Duodenal mucosa (tissue), 2 donors: ENCODE measurements at regions not wholly inside any gene's neighbourhood (a gene's known extent, or its start where the extent isn't known, plus 50 kb on each side); places are given as distances from the start of the nearest gene placed in this dataset.

Experiments used
- H3K27ac ChIP-seq: one replicate; pipeline ENCODE4 v1.7.0; 2013; ENCODE audit warnings: low read depth, low read length
- H3K27me3 ChIP-seq, 2 donors: one replicate each; pipeline ENCODE4 v1.7.0; 2013; ENCODE audit warnings: low read length in 2 of 2, control low read depth in 1 of 2; ENCODE audit not compliant: insufficient read depth in 2 of 2, control insufficient read depth in 1 of 2
- H3K36me3 ChIP-seq, 2 donors: one replicate each; pipeline ENCODE4 v1.7.0; 2013; ENCODE audit warnings: low read length in 2 of 2, control low read depth in 1 of 2; ENCODE audit not compliant: insufficient read depth in 2 of 2, control insufficient read depth in 1 of 2
- H3K4me1 ChIP-seq, 2 donors: one replicate each; pipeline ENCODE4 v1.7.0; 2013; ENCODE audit warnings: low read length in 2 of 2, control low read depth in 1 of 2; ENCODE audit not compliant: insufficient read depth in 2 of 2, control insufficient read depth in 1 of 2
- H3K4me3 ChIP-seq, 2 donors: one replicate each; pipeline ENCODE4 v1.7.0; 2013; ENCODE audit warnings: low read length in 2 of 2, low read depth in 1 of 2
- H3K9ac ChIP-seq, 2 donors: one replicate each; pipeline ENCODE4 v1.7.0; 2013; ENCODE audit warnings: low read length in 2 of 2, low read depth in 1 of 2
- H3K9me3 ChIP-seq, 2 donors: one replicate each; pipeline ENCODE4 v1.7.0; 2013; ENCODE audit warnings: low read length in 2 of 2, control low read depth in 1 of 2; ENCODE audit not compliant: control insufficient read depth in 1 of 2

DNA sequence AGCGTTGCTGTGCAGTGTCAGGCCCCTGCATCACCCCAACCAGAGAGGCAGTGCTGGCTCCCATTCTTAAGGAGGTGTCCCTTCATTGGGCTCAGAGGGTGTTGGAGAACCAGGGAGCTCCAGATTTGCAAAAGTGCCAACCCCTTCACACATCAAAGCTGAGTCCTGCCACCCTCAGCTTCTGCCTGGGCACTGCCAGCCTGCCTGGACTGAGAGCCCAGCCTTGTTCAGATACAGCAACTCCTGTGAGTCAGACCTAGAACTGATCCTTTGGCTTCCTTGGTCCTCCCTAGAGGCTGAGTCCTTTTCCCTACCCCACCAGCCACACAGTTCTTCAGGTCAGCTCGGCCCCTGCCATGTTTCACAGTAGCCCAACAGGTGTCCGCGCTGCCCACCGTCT, 424.9 kb upstream of the MYT1L start:
- Histone ChIP-seq H3K4me1 (no peaks in the 10 kb centered on the region), H3K27ac (no peak overlapping the region), H3K27me3 (no peaks in the 10 kb centered on the region), H3K9me3 (peaks cover 0 to 17% of the 10 kb centered on the region in 2 donors), H3K9ac (no peak overlapping the region), H3K36me3 (no peaks in the 10 kb centered on the region), H3K4me3 (no peak overlapping the region)

DNA sequence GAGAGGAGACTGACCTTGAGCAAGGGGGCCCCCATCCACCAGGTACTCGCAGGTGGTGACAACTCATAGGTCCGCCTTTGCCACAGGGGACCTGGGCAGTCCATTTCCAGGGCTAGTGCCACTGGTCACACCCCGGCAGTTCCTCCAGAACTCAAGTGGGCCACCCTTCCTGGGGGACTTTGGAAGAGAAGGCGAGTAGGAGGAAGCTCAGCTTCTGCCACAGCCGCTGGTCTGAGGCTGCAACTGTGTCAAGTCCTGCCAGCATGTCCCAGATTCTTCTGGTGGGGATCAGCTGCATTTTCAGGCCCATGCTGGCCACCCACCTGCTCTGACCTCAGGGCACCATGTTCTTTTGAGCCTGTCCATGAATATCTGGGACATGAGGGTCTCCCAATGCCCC, 423.9 kb upstream of the MYT1L start:
- peaks cover 0 to 13% of the 10 kb centered on the region in 2 donors for H3K9me3 ChIP-seq
- H3K27me3 ChIP-seq = no peaks in the 10 kb centered on the region
- H3K9ac ChIP-seq = no peak overlapping the region
- H3K4me3 ChIP-seq = no peak overlapping the region
- no peak overlapping the region for H3K27ac ChIP-seq
- no peaks in the 10 kb centered on the region for H3K36me3 ChIP-seq
- H3K4me1 ChIP-seq = no peaks in the 10 kb centered on the region

DNA sequence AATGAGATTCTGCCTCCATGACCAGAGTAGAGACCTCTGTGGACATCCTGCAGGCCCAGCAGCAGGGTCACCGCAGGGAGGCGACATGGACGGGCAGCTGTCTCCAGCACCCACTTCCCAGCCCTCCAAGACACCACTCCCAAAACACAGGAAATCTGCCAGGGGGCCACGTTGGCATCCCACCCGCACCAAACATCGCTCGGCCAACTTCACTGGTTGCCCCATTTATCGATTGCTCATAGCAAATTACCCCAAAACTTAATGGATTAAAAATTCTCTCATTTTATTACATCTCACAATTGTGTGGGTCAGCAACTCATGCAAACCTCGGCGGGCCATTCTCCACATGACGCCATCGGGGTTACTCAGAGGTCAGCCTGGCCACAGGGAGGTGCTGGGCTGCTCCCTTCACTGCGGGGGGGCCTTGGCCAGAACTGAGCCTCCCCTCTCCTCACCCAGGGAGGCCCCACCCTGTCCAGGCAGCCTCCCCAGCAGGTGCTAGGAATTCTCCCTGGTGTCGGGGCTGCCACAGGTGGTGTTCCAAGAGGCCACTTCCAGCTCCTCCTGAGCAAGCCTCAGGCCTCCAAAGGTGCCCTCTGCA, 420.7 kb upstream of the MYT1L start:
- Histone ChIP-seq H3K4me3 (no peak overlapping the region), H3K36me3 (no peaks in the 10 kb centered on the region), H3K4me1 (no peaks in the 10 kb centered on the region), H3K9me3 (peaks cover 0 to 13% of the 10 kb centered on the region in 2 donors), H3K27ac (no peak overlapping the region), H3K9ac (no peak overlapping the region), H3K27me3 (no peaks in the 10 kb centered on the region)

DNA sequence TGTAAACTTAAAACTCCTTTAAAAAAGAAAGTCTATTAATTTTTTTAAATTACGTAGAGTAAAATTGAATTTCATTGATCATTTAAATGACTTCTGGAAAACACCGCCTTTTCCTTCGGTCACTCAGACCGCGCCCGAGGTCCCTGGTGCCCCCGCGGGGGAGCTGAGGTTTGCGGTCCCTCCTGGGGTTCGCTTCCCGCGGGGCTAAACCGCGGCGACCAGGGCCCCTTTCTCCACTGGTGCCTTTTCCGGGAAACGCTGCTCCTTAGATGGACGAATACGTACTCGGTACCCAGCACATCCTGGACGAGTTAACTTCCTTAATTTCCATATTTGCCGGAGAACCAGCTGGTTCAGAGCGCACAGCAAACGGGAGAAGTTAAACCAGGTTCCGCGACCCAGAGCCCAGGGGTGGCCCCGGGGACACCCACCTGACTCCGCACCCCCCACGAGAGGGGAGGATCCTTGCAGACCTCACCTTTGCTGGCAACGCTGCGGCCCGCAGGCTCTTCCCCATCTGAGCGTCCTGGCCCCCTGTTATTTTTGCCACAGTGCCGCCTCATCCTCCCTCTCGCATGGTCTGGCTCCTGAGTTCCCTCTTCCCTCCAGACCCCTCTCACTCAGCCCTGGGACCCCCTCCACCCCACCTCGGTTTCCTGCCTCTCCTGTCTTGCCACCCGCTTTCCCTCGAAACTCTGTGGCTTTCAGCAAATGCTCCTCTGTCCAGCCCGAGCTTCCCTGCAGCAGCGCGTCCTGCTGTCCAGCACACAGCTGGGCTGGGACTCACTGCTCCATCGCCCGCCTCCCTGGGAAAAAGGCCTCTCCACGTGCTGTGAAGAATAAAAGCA, 420.0 kb upstream of the MYT1L start:
- Histone ChIP-seq H3K36me3 (no peaks in the 10 kb centered on the region), H3K9me3 (peaks cover 0 to 13% of the 10 kb centered on the region in 2 donors), H3K27ac (no peak overlapping the region), H3K27me3 (no peaks in the 10 kb centered on the region), H3K9ac (no peak overlapping the region), H3K4me1 (no peaks in the 10 kb centered on the region), H3K4me3 (no peak overlapping the region)

DNA sequence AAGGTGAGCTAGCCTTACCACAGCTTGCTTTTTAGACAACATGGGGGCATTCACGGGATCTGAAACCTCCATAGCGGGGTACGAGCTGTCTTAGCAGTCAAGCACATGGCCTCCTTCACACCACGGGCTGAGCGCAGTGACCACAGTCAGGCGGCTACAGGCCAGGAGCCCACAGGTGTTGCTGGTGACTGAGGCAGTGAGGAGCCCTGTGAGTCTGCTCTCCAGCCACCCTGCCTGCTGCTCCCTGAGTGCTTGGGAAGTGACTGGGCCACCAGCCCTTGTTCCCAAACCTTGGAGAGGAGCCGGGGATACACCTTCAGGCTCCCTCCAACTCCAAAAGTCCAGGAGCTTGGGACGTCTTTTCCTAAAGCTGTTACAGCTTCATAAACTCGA, 418.1 kb upstream of the MYT1L start:
- Histone ChIP-seq H3K9ac (no peak overlapping the region), H3K4me1 (no peaks in the 10 kb centered on the region), H3K27me3 (no peaks in the 10 kb centered on the region), H3K36me3 (no peaks in the 10 kb centered on the region), H3K27ac (no peak overlapping the region), H3K4me3 (no peak overlapping the region), H3K9me3 (peaks cover 0 to 8% of the 10 kb centered on the region in 2 donors)

DNA sequence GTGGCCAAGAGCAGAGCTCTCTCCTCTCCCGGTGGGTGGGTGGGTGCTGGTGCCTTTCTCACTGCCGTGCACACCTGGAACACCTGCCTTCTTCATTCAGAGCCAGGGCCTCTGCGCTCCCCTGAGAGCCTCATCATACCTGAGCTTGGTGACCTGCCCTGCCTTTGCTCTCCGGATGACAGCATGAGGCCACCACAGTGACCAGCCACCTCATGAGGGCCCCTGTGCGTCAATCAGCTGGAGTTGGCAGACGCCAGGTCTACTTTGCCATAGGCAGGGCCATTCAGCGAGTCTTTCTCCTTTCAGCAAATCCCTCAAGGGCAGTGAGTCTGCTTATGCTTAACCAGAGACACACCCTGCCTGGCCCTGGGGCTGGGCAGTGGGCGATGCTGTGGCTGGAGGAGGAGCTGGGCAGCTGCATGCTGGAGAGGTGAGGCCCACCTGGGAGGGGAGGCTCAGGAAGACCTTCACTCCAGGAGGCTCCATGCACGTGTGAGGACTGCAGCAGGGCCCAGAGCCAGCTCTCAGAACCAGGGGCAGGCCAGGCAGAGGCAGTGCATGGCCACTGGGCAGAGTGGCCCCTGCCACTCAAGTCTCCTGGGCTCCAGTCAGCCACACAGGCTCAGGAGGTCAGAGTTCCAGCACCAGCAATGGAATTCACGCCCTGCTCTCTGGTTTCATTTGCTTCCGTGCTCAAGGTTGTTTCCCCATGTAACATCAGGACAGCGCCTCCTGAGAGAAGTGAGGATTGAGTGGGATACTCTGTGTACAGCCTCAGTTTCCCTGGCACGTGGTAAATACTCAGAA, 417.5 kb upstream of the MYT1L start:
- Histone ChIP-seq H3K4me1 (no peaks in the 10 kb centered on the region), H3K4me3 (no peak overlapping the region), H3K36me3 (no peaks in the 10 kb centered on the region), H3K27ac (no peak overlapping the region), H3K27me3 (no peaks in the 10 kb centered on the region), H3K9me3 (peaks cover 0 to 2% of the 10 kb centered on the region in 2 donors), H3K9ac (no peak overlapping the region)

DNA sequence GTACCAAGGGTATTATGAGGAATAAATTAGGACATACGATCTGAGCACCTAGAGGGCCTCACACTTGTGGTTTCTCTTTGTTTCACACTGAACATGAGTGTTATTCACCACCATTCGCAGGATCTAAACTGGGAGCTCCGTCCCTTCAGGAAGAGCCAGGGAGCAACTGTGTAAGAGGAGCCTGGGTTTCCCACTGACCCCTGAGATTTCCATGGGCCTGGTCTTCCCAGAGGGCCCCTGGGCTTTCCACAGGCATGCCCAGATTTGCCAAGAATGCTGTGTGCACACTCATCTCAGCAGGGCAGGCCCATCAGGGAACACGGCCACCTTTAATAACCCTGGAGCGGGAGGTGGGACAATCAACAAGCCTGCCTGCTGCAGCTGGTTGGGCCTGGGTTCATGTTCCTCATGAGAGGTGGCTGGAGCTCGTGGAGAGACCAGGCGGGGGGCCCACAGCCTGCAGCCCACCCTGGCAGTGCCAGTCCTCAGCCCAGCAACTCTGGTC, 416.8 kb upstream of the MYT1L start:
- H3K27me3 ChIP-seq = no peaks in the 10 kb centered on the region
- H3K9me3 ChIP-seq = no peaks in the 10 kb centered on the region
- no peak overlapping the region for H3K27ac ChIP-seq
- no peak overlapping the region for H3K4me3 ChIP-seq
- no peak overlapping the region for H3K9ac ChIP-seq
- no peaks in the 10 kb centered on the region for H3K36me3 ChIP-seq
- no peaks in the 10 kb centered on the region for H3K4me1 ChIP-seq

DNA sequence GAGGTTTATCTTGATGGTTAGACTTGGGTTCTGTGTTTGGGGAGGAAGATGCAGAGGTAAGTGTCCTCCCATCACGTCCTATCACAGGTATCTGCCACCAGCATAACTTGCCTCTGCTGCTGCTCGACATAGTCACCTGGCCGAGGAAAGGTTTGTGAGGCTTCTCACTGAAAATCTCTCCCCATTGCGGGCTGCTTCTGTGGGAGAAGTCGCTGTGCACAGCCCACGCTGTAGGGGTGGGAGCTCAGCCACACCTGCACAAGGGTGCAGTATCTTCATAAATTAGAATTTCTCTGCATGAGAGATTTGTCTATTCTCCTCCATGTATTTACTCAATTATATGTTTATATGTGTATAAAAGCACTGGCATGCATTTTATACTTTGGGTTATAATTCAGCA, 415.7 kb upstream of the MYT1L start:
- H3K4me3 ChIP-seq = no peak overlapping the region
- no peaks in the 10 kb centered on the region for H3K4me1 ChIP-seq
- H3K27me3 ChIP-seq = no peaks in the 10 kb centered on the region
- no peaks in the 10 kb centered on the region for H3K9me3 ChIP-seq
- H3K9ac ChIP-seq = no peak overlapping the region
- no peaks in the 10 kb centered on the region for H3K36me3 ChIP-seq
- H3K27ac ChIP-seq = no peak overlapping the region

DNA sequence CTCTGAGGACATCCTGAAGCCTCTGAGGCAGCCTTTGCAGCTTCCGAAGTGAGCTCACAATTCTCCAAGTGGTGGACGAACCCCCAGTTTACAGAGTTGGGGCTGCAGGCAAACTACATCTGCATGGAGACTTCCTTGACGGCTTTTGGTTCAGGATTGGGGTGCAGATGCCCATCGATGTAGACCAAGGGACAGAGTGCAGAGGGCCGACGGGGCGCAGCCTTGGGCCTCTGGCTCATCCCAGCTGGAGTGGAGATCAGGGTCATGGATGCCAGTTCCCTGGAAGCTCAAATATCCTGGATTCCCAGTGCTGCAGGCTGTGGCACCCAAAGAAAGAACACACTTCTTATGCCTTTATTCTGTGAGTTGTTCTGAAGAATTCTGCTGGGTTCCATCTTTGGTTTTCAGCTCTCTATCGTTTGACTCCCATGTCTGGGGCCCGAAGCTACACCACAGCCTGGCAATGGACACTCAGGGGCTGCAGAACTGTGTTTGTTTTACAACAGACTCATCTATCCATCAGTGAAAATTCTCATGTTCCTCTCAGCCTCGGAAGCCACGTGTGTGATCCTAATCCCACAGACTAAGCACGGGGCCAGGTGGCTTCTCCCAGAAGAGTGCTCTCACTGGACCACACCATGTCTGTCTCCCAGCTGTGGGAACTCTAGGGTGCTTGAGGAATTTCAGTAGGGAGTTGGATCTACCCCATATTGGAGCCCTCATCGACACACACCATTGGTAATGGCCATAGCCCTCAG, 414.1 kb upstream of the MYT1L start:
- no peaks in the 10 kb centered on the region for H3K36me3 ChIP-seq
- no peak overlapping the region for H3K4me3 ChIP-seq
- no peak overlapping the region for H3K27ac ChIP-seq
- H3K4me1 ChIP-seq = no peaks in the 10 kb centered on the region
- H3K9me3 ChIP-seq = no peaks in the 10 kb centered on the region
- H3K9ac ChIP-seq = no peak overlapping the region
- H3K27me3 ChIP-seq = no peaks in the 10 kb centered on the region
